GM21528 (cell line): ENCODE measurements at regions not wholly inside any gene's neighbourhood (a gene's known extent, or its start where the extent isn't known, plus 50 kb on each side); places are given as distances from the start of the nearest gene placed in this dataset.

Source experiments
- ATAC-seq: cut with Tn5 transposase; IDR thresholded peaks from one replicate; pipeline ENCODE4 v1.9.1; 2021; ENCODE audit warnings: mild to moderate bottlenecking, moderate library complexity; ENCODE audit not compliant: unreplicated experiment, low FRiP score

DNA sequence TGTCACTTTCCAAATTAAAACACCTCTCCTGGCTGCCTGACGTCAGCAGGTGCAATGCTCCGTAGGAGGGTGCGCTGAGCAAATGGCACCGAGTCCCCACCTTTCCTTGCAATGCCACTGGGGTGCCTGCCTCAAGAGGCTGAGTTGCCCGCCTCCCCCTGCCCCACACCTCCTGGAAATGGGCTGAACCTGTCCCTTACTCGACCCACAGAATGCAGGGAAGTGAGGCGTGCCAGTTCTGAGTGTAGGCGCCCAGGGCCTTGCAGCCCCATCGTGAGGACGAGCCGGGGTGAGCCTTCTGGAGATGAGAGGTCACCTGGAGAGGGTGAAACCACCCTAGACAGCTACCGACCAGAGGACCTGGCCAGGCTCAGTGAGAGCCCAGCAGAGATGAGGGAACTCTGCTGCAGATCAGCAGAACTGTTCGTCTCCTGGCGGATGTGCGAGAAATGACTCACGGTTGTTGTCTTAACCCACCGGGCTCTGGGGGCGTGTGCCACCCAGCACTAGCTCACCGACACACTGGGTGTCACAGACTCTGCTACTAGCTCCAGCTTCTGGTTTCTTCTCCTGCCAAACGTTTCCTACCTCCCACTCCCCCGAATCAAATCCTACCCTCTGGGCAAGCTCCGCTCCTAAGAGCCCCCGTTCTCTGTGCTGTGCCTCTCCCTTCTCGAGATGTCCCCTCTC, 168.7 kb upstream of the HDAC4 start:
- no peak for ATAC-seq

DNA sequence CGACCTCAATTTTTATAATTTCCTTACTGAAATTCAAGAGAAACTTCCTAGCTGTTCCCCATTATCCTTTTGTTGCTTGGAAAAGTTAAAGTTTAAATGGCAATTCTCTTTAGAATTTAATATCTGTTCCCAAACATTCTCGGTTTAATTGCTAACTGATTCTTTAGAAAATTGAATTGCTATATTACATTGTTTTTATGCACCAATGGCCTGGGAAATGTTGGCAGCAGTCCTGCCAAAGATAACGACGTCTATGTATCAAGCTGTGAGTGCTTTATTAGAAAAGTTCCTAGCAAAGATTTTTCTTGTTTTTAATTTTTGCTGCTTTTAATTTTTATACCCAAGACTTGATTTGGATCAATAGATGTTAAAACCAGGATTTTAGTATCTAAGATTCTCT, 167.8 kb upstream of the HDAC4 start:
- no peak for ATAC-seq

DNA sequence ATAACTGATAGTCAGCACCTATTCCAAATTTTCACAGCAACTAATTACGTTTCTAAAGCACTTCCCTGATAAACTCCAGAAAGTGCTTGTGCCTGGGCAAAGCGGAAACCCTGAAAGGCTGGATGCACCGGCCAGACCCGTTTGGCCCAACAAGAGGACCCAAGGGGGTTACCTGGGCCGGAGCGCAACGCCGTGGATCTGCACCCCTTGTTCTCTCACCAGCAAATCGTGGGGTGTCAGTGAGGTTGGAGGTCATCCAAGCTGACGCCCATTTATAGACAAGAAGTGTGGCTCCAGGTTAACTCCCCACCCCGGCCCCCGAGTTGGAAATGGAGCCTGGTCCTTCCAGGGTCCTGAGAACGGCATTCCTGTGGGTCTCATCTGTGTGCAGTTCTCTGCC, 167.0 kb upstream of the HDAC4 start:
- no peak for ATAC-seq

DNA sequence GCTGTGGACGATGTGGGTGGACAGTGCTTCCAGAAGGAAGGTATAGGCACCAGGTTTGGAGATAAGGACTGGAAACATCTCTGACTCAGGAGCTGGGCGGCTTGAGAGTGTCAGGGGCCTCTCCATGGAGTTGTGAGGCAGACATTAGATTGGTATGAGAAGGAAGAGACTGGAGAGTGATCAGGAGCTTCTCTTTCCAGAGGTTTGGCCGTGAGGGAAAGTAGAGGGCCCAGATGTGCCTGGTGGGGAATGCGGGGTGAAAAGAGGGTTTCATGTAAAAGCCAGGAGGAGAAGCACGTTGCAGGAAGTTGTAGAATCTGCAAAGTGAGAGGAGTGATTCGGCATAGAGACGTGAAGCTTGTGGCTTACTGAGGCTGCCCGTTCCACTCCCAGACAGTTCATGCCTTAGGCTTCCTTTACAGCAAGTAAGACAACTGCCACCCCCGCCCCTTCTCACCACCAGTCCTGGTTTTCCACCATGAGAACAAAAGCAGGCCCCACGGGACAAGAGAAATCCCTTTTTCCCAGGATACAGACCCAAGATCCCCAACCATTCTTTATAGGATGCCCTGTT, 166.3 kb upstream of the HDAC4 start:
- no peak for ATAC-seq

DNA sequence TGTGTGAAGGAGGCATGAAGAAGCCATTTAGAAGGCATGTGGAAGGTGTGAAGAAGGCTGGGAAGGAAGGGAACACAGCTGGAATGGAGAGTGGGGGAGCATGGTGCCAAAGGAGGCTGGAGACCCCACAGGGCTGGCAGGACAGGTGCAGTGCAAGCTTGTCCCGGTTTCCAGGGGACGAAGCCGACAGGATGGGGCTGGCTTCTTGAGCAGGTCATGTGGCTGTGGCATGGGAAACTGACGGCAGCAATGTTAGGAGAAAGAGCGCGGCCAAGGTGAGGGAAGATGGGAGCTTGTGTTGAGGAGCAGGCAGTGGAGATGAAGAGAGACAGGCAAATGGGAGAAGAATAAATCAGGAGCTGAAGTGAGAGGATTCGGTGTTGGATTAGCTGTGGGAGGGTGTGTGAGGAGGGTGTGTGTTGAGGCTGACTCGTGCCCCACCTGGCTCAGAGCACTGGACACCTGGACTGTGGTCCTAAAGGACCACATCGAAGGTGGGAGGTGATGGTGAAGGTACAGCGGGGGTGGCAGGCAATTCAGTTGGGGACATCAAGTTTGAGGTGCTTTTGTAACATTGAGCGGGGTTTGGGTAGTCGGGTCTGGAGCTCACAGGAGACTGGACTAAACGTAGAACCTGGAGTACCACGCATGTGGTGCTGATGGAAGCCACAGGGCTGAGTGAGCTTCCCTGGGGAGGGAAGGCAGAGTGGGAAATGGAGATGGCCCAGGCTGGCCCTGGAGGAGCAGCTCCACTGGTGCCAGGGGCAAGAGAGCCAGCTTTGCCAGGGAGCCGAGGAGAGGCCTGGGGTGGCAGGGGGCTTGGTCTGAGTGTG, 165.6 kb upstream of the HDAC4 start:
- ATAC-seq, result no peak

DNA sequence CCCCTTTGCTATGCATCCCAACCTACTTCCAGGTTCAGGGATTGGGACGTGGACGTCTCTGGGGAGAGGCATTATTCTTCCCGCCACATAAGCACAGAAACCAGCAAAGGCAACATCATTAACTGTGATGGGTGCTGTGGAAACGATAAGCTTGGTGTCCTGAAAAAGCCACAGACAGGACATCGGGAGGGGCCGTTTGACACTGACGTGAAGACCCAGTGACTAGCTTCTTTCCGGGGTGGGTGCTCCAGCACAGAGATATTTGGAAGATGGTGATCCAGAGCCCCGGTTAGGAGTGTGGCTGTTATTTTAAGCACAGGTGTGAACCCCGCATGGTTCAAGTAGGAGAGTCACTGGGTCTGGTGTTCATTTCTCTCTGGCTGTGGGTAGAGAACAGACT, 163.8 kb upstream of the HDAC4 start:
- ATAC-seq, result no peak

DNA sequence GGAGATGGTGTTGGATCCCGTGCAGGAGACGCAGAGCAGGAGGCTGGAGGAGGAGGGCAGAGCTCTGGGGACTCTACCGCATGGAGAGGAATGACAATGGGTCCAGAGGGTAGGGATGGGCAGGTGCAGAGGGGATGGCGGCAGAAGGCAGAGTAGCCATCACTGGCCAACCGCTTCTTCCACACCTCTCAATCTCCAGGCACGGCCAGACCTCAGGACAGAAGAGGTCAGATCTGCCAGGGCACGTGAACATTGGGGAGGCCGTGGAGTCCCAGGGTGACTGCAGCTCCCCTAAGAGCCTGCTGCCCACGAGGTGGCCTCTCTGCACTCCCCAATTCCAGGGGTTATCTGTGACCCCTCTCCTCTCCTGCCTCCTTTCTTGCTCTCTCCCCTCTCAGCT, 162.7 kb upstream of the HDAC4 start:
- ATAC-seq, result no peak

DNA sequence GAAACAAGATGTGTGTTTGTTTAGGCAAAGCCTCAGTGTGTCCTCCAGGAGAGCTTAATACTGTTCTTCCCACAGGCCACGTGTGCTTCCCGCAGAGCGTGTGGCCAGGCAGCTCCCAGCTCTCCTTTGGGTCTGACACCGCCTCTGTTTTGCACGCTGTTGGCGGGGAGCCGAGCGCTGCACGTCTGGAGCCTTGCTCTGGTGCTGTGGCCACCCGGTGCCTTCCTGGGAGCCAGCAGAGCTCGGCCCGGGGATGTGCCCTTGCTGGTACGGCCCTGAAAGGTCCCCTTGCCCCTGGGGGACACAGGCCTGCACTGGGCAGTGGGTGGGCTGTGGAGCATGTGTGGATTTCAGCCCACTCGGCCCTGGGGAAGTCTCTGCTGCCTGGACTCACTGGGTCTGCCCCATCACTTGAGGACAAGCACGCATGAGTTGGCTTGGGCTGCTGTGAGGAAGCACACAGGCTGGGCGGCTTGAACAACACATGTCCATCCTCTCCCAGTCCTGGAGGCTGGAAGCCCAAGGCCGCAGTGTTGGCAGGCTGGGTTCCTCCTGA, 160.7 kb upstream of the HDAC4 start:
- no peak for ATAC-seq

DNA sequence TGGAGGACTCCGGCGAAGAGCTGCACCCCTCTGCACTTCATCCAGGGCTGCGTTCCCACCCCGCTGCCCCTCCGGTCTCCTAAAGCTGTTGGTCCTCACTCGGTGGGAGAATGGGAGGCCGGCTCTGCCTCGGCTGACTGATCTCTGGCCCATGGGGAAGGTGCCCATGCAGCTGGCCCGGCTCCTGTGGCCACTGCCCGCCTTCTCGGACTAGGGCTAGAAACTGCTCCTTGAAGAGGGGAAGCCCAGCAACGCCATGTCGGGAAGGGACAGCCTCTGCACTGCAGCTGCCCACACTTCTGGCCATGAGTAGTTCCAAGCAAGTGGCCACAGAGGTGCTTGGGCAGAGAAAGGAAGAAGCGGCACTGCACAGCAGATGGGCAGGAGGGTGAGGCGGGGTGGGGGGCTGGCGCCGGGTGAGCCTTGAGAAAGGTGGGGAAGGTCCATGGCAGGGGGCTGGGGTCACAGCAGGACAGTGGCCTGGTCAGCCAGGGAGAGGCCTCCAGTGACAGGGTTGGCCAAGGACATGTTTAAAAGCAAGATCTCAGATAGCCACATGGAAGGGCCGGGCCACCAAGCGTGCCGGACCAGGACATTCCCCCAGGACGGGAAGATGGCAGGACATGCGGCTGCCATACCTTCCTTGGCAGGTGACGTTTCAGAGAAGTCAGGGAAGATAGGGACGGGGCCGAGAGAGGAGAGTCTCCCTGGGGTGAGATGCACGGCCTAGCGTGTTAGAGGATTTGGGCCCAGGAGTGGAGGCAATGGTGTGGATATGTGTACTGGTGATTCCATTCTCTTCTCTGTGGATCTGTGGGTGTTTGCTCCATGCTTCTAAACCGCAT, 158.8 kb upstream of the HDAC4 start:
- ATAC-seq, result no peak

DNA sequence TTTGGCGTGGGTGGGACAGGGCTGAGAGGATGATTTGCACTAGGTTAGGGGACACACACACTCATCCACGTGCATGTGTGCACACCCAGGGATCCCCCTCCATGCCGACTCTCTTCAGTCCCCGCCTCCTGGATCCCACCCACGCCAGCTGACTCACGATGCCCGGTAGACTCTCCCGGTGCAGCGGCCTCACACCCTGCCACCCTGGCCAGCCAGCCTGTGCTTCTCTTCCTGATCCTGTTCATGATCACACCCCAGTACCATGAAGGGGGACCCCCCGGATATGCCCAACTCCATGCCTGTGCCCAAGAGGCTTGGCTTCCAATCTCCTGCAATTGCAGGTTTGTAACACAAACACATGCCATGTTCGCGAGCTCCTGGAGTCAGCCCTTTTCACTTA, 157.8 kb upstream of the HDAC4 start:
- ATAC-seq, result no peak

DNA sequence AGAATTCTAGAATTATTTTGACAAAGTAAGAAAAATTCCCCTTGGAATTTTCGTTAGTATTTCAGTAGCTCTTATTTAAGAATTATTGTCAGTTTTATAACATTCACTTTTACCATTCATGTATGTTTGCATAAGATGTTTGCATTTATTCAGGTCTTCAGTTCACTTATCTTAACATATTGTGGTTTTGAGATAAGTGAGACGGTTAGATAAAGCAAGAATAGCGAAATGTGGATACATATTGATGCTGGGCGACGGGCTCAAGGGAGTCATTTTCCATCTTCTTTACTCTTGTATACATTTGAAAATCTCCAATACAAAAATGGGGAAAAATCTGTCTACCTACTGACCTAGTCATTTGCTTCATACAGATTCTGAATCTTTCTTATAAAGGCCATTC, 156.7 kb upstream of the HDAC4 start:
- no peak for ATAC-seq

DNA sequence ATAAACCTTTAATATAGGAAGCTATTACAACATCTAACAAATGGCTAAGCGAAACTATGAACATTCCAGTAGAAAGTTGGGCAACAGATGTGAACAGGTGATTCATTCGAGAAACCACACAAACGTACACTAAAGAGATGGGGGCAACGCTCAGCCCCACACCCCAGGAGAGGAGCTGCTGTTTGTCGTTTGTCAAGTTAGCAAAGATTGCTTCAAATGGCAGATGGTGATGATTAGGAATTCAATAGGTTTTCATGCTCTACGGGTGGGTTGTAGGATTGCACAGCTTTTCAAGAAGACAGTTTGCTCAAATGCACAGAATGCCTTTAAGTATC, 154.7 kb upstream of the HDAC4 start:
- ATAC-seq, result no peak

DNA sequence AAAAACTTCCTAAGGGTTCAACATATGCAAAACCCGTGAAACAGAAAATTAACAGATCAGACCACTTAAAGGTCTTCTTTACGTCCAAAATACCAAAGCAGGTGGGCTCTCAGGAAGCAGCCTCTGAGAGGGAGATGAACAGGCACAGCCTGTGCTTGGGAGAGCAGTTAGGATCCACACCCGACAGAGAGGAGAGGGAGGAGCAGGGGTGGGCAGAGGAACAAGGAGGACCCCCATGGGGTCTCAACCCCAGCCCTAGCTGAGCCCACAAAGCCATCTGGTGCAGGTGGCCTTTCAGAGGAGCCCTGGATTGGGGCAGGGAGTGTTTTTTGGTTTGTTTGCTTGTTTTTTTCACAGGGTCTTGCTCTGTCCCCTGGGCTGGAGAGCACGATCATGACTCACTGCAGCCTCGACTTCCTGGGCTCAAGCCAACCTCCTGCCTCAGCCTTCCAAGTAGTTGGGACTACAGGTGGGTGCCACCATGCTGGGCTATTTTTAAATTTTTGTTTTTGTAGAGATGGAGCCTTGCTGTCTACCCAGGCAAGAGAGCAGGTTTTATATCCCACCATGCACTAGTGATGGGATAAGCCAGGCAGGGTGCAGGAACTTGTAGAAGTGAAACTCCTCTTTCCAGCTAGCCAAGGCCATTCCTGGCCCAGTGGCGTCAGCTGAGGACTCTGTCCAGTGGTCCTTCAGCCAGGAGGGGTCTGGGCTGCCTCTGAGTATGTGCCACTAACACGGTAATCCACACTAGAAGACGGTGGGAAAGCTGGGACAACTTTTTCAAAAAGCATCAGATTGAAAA, 154.1 kb upstream of the HDAC4 start:
- ATAC-seq, result no peak

DNA sequence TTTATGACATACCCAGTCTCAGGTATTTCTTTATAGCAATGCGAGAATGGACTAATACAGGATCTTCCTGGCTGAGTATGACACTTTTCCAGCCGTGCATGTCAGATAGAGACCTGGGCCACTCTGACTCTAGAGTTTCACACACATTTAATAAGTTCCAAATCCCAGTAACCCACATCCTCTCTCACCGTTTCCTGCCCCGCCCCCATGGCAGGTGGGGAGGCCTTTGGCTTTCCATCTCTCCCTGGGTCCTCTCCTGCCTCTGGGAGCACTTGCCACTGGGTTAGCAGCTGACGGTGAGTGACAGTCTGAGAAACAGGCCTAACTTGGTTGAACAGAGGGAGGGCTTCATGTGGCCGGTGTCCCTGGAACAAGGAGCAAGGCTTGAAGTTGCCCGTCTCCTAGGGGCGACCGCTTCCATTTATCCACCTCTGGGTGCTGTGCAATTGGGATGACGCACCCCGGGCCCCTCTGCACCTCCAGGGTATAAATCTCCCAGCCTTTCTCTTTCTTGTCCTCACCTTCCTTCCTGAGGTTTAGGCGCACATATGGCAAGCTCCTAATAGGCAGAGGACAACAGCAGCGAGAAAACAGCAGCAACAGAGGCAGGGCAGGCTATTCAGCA, 152.7 kb upstream of the HDAC4 start:
- ATAC-seq, result no peak

DNA sequence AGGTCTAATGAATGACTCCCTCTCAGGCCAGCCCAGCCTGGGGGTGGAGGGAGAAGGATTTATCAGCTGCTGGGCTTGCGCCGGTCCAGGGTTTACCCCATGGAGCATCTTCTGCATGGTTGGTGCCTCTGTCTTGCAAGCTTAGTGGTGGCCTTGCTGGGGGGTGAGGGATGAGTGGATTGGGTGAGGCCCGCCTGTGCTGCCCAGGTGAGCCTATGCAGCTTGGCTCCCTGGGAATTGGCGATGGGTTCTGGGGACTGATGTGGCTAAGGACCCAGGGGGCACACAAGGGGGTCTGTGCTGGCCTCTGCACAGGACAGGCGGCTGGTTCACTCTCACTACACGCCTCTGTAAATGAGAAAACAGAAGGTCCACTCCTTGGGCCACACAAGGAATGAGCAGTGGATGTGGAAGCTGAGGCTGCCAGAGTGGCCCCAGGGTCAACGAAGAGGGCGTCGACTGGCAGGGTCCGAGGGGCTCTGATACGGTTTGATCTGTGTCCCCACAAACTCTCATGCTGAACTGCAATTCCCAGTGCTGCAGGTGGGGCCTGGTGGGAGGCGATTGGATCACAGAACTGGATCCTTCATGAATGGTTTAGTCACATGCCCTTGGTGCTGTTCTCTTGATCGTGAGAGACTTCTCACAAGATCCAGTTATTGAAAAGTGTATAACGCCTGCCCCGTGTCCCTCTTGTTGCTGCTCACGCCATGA, 151.6 kb upstream of the HDAC4 start:
- ATAC-seq, result no peak

DNA sequence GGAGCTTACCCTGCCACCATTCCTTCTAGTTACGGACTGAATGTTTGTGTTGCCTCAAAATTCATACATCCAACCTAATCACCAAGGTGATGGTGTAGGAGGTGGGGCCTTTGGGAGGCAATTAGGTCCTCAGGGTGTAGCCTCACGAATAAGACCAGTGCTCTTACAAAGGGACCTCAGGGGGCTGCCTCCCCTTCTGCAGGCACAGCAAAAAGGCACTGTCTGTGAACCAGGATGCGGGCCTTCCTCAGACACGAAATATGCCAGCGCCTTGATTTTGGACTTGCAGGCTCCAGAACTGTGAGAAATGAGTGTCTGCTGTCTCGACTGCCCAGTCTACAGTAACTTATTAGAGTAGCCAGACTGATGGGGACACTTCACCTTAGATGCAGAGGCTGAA, 150.4 kb upstream of the HDAC4 start:
- no peak for ATAC-seq

DNA sequence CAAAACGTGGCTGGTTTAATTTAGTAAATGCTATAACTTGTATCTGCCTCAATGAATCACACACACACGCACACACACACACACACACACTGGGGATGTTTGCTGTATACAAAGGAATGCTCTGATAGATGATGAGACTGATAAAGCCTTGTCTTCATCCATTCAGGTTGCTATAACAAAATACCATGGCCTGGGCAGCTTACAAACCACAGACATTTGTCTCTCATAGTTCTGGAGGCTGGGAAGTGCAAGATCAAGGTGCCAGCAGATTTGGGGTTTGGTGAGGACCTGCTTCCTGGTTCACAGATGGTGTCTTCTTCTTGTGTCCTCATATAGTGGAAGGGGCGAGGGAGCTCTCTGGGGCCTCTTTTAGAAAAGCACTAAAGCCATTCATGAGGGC, 149.5 kb upstream of the HDAC4 start:
- ATAC-seq, result no peak

DNA sequence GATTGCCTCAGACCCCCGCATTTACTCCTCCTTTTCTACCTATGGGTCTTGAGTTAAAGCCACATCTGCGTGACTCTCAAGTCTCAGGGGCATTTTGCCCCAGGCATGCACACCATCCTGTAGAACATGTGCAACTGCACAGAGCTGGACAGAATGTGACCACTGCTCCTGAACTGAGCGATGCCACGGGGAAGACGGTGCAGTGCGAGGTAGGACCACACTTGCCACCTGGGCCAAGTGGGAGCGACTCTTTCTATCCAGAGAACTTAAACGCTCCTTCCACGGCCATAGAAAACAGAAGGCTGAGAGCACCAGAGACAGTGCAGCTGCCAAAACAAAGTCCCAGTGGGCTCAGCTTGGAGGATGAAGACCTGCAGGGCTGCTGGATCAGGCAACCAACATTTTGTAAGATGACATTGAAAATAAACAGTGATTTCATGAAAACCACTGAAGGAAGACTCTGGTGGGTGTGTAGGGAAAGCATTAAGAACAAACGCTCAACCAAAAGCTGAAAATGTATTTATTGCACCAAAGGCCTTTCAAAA, 149.0 kb upstream of the HDAC4 start:
- no peak for ATAC-seq
